ENCODE measurements at regions not wholly inside any gene's neighbourhood (a gene's known extent, or its start where the extent isn't known, plus 50 kb on each side); places are given as distances from the start of the nearest gene placed in this dataset.

DNA sequence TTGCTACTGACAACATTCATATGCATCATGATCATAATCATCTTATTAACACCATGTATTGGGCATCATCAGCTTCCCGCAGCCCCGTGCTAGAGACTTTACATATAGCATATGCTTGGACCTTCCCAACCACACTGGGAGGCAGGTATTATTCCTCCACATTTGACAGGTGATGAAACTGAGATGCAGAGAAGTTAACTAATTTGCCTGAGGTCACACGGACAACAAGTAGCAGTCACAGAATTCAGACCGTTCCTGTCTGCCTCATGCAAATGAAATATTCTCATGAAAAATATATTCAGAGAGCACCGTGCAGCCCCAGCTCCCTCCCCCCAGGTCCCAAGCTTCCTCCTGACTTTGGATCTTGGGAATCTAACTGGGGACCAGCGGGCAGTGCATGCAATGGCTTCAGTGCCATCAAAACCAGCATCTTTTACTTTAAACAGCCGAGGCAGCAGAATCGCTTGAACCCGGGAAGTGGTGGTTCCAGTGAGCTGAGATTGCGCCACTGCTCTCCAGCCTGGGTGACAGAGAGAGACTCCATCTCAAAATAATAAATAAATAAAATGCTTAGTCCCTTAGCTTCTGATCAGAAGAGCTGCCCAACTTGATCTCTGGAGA, 112.2 kb upstream of the GPR26 start:
- Histone ChIP-seq H3K36me3 (ENCODE audit: control insufficient read depth in 2 of 2, extremely low read depth in 1 of 2, insufficient read depth in 2 of 2, low read length in 2 of 2) (no peaks in the 10 kb centered on the region), H3K9me1 (ENCODE audit: control insufficient read depth, extremely low read depth, insufficient read depth, low read length) (no peaks in the 10 kb centered on the region), H3K27me3 (ENCODE audit: control insufficient read depth, extremely low read depth, insufficient read depth, low read length) (peaks cover 3% of the 10 kb centered on the region), H3K4me1 (ENCODE audit: control insufficient read depth, extremely low read depth, insufficient read depth, low read length) (no peaks in the 10 kb centered on the region), H3K27ac (ENCODE audit: control insufficient read depth, insufficient read depth, low read length) (no peak overlapping the region), H3K9me3 (ENCODE audit: control insufficient read depth, low read depth, low read length) (no peaks in the 10 kb centered on the region), H4K20me1 (ENCODE audit: control insufficient read depth, extremely low read depth, insufficient read depth, low read length) (no peaks in the 10 kb centered on the region), H2AFZ (ENCODE audit: control insufficient read depth, low read length) (no peak overlapping the region), H3K4me3 (ENCODE audit: control insufficient read depth in 2 of 3, extremely low read depth in 1 of 3, insufficient read depth in 2 of 3, low read depth in 1 of 3, low read length in 3 of 3) (no peak overlapping the region), H3K4me2 (ENCODE audit: control insufficient read depth, extremely low read depth, insufficient read depth, low read depth, low read length) (no peak overlapping the region), H3K79me2 (ENCODE audit: control insufficient read depth, insufficient read depth, low read length) (no peaks in the 10 kb centered on the region), H3K9ac (ENCODE audit: control insufficient read depth, extremely low read depth, insufficient read depth, low read length) (no peak overlapping the region)
- dilution Hi-C loops (cut with MboI; ENCODE audit: extremely low pct_ligation_motif_present, low sequenced_read_pairs): no loop called here
- TF ChIP-seq, protein P1, sequence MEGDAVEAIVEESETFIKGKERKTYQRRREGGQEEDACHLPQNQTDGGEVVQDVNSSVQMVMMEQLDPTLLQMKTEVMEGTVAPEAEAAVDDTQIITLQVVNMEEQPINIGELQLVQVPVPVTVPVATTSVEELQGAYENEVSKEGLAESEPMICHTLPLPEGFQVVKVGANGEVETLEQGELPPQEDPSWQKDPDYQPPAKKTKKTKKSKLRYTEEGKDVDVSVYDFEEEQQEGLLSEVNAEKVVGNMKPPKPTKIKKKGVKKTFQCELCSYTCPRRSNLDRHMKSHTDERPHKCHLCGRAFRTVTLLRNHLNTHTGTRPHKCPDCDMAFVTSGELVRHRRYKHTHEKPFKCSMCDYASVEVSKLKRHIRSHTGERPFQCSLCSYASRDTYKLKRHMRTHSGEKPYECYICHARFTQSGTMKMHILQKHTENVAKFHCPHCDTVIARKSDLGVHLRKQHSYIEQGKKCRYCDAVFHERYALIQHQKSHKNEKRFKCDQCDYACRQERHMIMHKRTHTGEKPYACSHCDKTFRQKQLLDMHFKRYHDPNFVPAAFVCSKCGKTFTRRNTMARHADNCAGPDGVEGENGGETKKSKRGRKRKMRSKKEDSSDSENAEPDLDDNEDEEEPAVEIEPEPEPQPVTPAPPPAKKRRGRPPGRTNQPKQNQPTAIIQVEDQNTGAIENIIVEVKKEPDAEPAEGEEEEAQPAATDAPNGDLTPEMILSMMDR (optimal IDR thresholded peaks at IDR 0.05 in 1 of 3, IDR thresholded peaks at IDR 0.05 in 1 of 3, conservative IDR thresholded peaks at IDR 0.05 in 1 of 3; ENCODE audit: extremely low read depth in 1 of 3, insufficient read depth in 2 of 3, low read length in 3 of 3): no peak
- no peak for TF ChIP-seq EZH2 (IDR thresholded peaks at IDR 0.05; ENCODE audit: low read length)
- DNase-seq (ENCODE audit: low read depth, low spot score) (no peak), FAIRE-seq (no peak)

DNA sequence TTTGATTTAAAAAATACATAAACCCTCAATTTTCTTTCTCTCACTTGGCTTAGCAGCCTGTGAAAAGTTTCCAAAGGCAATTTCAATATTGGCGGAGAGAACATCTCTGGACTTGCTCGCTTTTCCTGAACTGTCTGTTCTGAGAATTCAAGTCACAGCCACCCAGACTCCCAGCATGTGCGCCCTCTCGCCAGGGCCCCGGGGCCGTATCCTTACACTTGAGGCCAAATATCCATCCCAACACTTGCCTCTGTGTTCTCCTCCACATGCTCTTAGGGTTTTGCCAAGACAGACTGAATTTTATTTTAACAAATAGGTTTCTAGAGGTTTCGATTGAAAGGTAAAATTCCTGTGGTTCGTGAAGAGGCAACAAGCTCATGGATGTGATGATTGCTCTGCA, 111.5 kb upstream of the GPR26 start:
- DNase-seq (ENCODE audit: low read depth, low spot score): no peak
- no peak for TF ChIP-seq EZH2 (IDR thresholded peaks at IDR 0.05; ENCODE audit: low read length)
- TF ChIP-seq, protein P1 (optimal IDR thresholded peaks at IDR 0.05 in 1 of 3, IDR thresholded peaks at IDR 0.05 in 1 of 3, conservative IDR thresholded peaks at IDR 0.05 in 1 of 3; ENCODE audit: extremely low read depth in 1 of 3, insufficient read depth in 2 of 3, low read length in 3 of 3): no peak
- Histone ChIP-seq H3K36me3 (ENCODE audit: control insufficient read depth in 2 of 2, extremely low read depth in 1 of 2, insufficient read depth in 2 of 2, low read length in 2 of 2) (no peaks in the 10 kb centered on the region), H3K79me2 (ENCODE audit: control insufficient read depth, insufficient read depth, low read length) (no peaks in the 10 kb centered on the region), H3K9me3 (ENCODE audit: control insufficient read depth, low read depth, low read length) (no peaks in the 10 kb centered on the region), H2AFZ (ENCODE audit: control insufficient read depth, low read length) (no peak overlapping the region), H3K4me3 (ENCODE audit: control insufficient read depth in 2 of 3, extremely low read depth in 1 of 3, insufficient read depth in 2 of 3, low read depth in 1 of 3, low read length in 3 of 3) (no peak overlapping the region), H3K9ac (ENCODE audit: control insufficient read depth, extremely low read depth, insufficient read depth, low read length) (no peak overlapping the region), H4K20me1 (ENCODE audit: control insufficient read depth, extremely low read depth, insufficient read depth, low read length) (no peaks in the 10 kb centered on the region), H3K9me1 (ENCODE audit: control insufficient read depth, extremely low read depth, insufficient read depth, low read length) (no peaks in the 10 kb centered on the region), H3K27ac (ENCODE audit: control insufficient read depth, insufficient read depth, low read length) (no peak overlapping the region), H3K4me1 (ENCODE audit: control insufficient read depth, extremely low read depth, insufficient read depth, low read length) (no peaks in the 10 kb centered on the region), H3K4me2 (ENCODE audit: control insufficient read depth, extremely low read depth, insufficient read depth, low read depth, low read length) (no peak overlapping the region), H3K27me3 (ENCODE audit: control insufficient read depth, extremely low read depth, insufficient read depth, low read length) (peaks cover 3% of the 10 kb centered on the region)
- dilution Hi-C loops (cut with MboI; ENCODE audit: extremely low pct_ligation_motif_present, low sequenced_read_pairs): no loop called here
- no peak for FAIRE-seq
